Ovary (tissue), 3 donors: ENCODE measurements at regions not wholly inside any gene's neighbourhood (a gene's known extent, or its start where the extent isn't known, plus 50 kb on each side); places are given as distances from the start of the nearest gene placed in this dataset.

Experiments used
- EP300 ChIP-seq: sonication (generic); formaldehyde crosslinking; IDR thresholded peaks from one replicate; pipeline ENCODE4 v1.6.1; 2017; ENCODE audit warnings: antibody characterized with exemption
- POLR2A ChIP-seq: fragments of 450-650 bp; IDR thresholded peaks from one replicate; pipeline ENCODE4 v1.6.1; 2017; ENCODE audit warnings: antibody characterized with exemption, mild to moderate bottlenecking, moderate library complexity
- TF ChIP-seq, protein P1 (sequence below), 3 donors: fragments of 450-650 bp in 2 of 3; fragments of 200-600 bp in 1 of 3; IDR thresholded peaks; one replicate each; pipeline versions ENCODE4 v1.5.1 to v1.8.0; 2016 to 2022; ENCODE audit warnings: antibody characterized with exemption in 3 of 3, mild to moderate bottlenecking in 1 of 3
- donor health status: DM: no; HTN: no; CAD: no.

DNA sequence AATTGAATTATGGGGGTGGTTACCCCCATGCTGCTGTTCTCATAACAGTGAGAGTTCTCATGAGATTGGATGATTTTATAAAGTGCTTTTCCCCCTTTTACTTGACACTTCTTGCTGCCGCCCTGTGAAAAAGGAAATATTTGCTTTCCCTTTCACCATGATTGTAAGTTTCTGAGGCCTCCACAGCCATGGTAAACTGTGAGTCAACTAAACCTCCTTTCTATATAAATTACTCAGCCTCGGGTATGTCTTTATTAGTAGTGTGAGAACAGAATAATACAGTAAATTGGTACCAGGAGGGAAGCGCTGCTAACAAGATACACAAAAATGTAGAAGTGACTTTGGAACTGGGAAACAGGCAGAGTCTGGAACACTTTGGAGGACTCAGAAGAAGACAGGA lies 1070.8 kb downstream of the FAM133A start:
- TF ChIP-seq, protein P1, sequence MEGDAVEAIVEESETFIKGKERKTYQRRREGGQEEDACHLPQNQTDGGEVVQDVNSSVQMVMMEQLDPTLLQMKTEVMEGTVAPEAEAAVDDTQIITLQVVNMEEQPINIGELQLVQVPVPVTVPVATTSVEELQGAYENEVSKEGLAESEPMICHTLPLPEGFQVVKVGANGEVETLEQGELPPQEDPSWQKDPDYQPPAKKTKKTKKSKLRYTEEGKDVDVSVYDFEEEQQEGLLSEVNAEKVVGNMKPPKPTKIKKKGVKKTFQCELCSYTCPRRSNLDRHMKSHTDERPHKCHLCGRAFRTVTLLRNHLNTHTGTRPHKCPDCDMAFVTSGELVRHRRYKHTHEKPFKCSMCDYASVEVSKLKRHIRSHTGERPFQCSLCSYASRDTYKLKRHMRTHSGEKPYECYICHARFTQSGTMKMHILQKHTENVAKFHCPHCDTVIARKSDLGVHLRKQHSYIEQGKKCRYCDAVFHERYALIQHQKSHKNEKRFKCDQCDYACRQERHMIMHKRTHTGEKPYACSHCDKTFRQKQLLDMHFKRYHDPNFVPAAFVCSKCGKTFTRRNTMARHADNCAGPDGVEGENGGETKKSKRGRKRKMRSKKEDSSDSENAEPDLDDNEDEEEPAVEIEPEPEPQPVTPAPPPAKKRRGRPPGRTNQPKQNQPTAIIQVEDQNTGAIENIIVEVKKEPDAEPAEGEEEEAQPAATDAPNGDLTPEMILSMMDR (IDR thresholded peaks at IDR 0.05), result no peak
- TF ChIP-seq POLR2A, result no peak
- no peak for TF ChIP-seq EP300
